Gastroesophageal sphincter (tissue), 3 donors: ENCODE measurements at regions not wholly inside any gene's neighbourhood (a gene's known extent, or its start where the extent isn't known, plus 50 kb on each side); places are given as distances from the start of the nearest gene placed in this dataset.

Experiments used
- CTCF ChIP-seq, 4 experiments: fragments of 200-600 bp in 2 of 4; fragments of 450-650 bp in 2 of 4; sonication (generic) in 1 of 4; IDR thresholded peaks; one replicate each; pipeline ENCODE4 v1.5.1; 2017 to 2019; ENCODE audit warnings: antibody characterized with exemption in 4 of 4, mild to moderate bottlenecking in 2 of 4, moderate library complexity in 2 of 4
- EP300 ChIP-seq: sonication (generic); formaldehyde crosslinking; IDR thresholded peaks from one replicate; pipeline ENCODE4 v1.6.1; 2017; ENCODE audit warnings: antibody characterized with exemption, mild to moderate bottlenecking
- POLR2A ChIP-seq, 2 donors: fragments of 450-650 bp; IDR thresholded peaks; one replicate each; pipeline ENCODE4 v1.6.1; 2017; ENCODE audit warnings: antibody characterized with exemption in 2 of 2, mild to moderate bottlenecking in 2 of 2, moderate library complexity in 1 of 2

- no peak for TF ChIP-seq CTCF (IDR thresholded peaks at IDR 0.05)
- no peak for TF ChIP-seq POLR2A (IDR thresholded peaks at IDR 0.05)
- TF ChIP-seq EP300: no peak
Measured at GRCh38 chr6:81088145-81088544, 664.3 kb downstream of the TENT5A start.
